AG09319 (cell line): ENCODE measurements at regions not wholly inside any gene's neighbourhood (a gene's known extent, or its start where the extent isn't known, plus 50 kb on each side); places are given as distances from the start of the nearest gene placed in this dataset.

ENCODE experiments used
- DNase-seq: peaks from one replicate; pipeline ENCODE4 v3.0.0-alpha.2; 2010; ENCODE audit warnings: low read depth; ENCODE audit errors: extremely low read depth
- TF ChIP-seq, protein P1 (sequence below): IDR thresholded peaks from 2 replicates; pipeline ENCODE4 v1.5.1; 2011; ENCODE audit warnings: low read depth, mild to moderate bottlenecking, inconsistent platforms, low read length, moderate library complexity

DNA sequence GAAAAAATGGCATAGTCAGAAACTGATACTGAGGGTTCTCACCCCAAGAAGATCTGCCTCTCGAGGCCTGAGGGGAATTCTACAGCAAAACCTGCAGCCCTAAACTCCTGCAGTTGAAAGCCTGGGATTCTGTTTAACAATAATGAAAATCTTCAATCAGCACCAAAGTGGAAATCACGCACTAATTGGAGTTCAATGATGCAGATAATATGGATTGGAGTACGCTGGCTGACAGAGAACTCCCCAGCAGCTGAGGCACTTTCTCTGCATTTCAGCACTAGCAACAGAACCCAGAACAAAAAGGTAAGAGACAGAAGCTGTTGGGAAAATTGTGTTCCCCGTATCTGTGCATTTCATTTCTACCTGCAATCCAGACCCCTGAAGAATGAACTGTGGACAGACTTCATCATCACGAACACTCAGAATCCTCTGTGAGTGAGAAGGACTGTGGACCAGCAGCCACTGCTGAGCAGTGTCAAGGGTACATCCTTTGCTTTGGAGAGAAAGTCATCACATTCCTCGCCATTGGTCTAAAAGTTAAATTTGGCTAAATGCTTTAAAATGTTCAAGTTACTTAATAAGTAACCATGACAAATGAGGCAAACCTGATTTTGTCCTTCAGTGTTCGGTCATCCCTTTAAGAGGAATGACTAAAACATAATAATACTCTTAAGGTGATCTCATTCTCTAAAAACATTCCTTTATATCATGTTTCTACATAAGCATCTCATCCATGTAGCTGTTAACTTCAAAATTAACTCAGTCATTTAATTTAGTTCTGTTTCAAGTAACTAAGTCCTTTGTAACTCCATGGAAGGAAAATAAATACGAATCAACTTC is 126.1 kb downstream of the GAS1 start:
- TF ChIP-seq, protein P1, sequence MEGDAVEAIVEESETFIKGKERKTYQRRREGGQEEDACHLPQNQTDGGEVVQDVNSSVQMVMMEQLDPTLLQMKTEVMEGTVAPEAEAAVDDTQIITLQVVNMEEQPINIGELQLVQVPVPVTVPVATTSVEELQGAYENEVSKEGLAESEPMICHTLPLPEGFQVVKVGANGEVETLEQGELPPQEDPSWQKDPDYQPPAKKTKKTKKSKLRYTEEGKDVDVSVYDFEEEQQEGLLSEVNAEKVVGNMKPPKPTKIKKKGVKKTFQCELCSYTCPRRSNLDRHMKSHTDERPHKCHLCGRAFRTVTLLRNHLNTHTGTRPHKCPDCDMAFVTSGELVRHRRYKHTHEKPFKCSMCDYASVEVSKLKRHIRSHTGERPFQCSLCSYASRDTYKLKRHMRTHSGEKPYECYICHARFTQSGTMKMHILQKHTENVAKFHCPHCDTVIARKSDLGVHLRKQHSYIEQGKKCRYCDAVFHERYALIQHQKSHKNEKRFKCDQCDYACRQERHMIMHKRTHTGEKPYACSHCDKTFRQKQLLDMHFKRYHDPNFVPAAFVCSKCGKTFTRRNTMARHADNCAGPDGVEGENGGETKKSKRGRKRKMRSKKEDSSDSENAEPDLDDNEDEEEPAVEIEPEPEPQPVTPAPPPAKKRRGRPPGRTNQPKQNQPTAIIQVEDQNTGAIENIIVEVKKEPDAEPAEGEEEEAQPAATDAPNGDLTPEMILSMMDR, result no peak
- no peak for DNase-seq

DNA sequence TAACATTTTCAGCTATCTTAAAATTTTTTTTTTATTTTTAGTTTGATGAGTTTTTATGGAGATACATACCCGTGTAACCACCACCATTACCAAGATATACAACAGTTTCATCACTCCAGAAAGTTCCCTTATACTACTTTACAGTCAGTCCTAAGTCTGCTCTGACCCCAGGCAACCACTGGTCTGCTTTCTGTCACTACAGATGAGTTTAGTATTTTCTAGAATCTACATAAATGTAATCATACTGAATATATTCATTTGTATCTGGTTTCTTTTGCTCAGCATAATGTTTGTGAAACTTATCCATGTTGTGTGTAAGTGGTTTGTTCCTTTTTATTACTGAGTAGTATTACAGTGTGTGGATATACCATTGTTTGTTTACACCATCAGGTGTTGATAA is 127.8 kb downstream of the GAS1 start:
- TF ChIP-seq, protein P1, result no peak
- no peak for DNase-seq

DNA sequence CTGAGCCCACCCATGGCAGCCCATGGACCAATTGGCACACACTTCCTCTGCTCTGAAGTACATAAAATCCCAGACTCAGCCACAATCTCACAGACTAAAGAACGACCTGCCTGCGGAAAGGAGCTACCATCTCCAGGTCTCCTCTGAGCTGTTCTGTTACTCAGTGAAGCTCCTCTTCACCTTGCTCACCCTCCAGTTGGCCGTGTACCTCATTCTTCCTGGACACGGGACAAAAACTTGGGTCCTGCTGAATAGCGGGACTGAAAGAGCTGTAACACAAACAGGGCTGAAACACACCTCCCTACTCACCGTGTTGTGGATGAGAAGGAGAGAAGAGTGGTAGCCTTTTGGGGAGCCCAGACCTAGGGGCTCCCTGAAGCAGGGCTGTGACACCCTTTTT is 128.7 kb downstream of the GAS1 start:
- TF ChIP-seq, protein P1, result no peak
- DNase-seq, result no peak

DNA sequence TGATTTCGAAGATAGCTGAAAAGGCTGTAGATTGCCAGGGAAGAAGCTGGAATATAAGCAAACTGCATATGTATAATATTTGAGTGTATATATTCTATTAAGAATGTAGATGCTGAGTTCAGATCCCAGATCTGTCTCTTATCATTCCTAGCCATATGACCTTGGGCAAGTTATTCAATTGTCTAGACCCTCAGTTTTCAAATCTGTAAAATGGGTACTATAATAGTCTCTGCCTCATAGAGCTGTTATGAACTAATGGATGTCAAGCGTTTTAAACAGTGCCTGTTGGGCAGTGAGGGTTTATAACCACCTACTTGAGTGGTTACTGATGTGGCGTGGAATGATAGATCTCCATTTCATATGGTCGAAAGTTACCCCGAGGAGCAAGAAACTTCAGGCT is 130.4 kb downstream of the GAS1 start:
- no peak for DNase-seq
- TF ChIP-seq, protein P1, result no peak

DNA sequence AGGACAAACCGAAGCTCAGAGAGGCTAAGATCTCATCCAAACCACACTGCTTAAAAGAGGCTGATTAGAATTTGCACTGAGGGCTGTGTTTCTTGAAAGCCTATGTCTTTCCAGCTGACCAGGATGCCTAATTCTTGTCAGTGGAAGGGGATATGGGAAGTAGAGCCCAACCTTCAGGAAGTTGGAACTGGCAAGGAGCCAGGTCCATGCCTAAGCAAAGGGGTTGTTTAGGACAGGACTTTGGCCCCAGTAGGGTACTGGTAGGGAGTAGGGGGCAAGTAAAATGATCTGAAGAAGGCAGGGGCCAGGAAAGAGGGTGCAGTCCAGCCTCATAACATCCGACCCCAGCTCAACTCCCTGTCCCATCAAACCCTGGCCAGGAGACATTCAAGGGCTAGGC is 130.9 kb downstream of the GAS1 start:
- no peak for DNase-seq
- TF ChIP-seq, protein P1, result no peak

DNA sequence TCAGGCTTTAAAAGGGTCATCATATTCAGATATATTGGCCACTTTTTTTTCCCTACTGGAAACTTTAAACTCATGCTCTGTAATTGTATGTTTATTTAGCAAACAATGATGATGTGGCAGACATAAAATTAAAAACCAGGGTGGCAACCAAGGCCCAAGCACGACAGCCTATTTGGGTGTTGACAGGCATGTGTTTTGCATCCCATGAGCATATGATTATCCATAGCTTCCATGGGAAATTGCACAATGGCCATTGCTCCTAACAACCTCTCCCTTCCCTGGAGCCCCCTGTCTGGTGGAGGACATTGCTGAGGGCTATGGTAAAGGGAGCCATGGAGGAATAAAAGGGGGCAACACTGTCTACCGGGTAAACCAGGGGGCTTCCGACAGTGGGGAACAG is 134.7 kb downstream of the GAS1 start:
- no peak for DNase-seq
- TF ChIP-seq, protein P1, result no peak

DNA sequence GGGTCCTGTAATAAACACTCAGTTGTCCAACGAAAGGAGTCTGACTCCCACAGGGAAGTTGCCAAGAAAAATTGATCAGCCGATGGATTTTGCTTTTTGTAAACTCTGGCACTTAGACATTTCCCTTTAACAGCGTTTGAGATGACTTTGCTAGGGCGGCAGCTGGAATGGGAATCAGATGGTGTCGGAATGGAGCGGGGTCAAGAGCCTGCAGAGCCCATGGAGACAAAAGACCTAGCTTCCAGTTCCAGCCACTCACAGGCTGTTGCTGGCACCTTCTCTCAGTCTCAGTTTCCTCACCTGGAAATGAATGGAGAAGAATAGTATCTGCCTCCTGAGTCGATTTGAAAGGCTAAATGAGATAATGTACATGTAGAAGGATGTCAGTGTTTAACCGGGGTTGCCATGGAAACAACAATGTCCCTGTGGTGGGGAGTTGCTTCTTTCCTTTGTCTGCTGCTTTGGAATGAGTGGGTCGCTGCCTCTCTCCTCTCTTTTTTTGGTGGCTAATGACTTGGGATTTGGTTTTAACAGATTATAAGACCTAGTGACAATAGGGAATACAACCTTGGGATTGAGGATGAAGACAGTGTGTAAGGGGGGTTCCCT is 137.4 kb downstream of the GAS1 start:
- TF ChIP-seq, protein P1, result no peak
- DNase-seq, result no peak
